Islet of Langerhans (tissue), 1 donor: ENCODE measurements at regions not wholly inside any gene's neighbourhood (a gene's known extent, or its start where the extent isn't known, plus 50 kb on each side); places are given as distances from the start of the nearest gene placed in this dataset.

Experiments
- FAIRE-seq: peaks from one replicate; lab custom pipeline; 2011; peaks lifted over from hg19 to GRCh38; lab: Jason Lieb, UNC

DNA sequence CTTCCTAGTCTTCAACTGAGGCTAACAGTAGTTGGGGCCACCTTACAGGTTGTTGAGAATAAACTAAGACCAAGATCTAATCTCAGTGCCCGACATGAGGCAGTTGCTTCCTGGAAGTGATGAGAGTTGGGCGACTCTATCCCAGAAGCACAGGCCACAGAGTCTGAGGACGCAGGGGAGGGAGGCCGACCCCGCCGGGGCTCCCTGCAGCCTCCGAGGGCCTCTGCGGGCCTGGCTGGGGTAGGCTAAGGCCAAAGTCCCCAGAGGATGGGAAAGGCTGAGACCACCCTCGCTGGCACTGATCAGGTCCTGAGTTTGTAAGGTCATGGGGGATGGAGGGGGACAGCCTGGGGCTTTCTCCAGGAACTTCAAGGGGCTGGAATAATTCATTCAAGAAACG lies 74.0 kb downstream of the ENGASE start:
- no peak for FAIRE-seq

DNA sequence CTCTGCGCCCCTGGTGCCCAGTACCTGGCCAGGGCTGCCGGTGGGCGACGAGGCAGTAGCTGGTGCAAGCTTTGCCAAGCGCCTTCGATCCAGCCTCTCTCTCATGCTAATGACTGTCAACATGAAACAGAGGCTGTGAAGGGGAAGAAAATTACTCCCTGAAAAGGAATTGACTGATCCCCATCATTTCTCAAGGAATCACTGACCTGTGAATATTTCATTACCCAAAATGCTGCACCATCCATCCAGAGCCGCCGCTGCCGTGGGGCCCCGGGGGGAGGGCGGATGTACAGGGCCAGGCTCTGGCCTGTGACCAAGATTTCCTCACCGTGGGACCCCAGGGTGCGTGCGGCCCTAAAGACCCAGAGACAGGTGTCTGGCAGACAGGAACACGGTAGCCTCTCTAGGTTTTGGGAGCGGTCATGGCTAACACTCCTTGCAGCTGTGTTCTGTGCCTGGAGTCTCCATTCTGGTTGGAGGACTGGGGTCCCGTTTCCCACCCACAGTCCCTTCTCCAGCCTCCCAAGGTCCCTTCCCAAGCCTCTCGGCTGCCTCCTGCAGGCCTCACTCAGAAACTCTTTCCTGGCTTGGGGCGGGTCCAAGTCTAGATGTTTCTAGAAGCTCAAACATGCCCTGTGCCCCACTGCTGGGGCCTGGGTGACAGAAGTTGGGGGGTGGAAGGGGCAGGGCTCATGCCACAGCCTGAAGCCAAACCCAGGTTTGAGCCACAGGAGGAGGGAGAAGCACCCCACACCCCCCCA lies 73.3 kb downstream of the ENGASE start:
- FAIRE-seq, result no peak

DNA sequence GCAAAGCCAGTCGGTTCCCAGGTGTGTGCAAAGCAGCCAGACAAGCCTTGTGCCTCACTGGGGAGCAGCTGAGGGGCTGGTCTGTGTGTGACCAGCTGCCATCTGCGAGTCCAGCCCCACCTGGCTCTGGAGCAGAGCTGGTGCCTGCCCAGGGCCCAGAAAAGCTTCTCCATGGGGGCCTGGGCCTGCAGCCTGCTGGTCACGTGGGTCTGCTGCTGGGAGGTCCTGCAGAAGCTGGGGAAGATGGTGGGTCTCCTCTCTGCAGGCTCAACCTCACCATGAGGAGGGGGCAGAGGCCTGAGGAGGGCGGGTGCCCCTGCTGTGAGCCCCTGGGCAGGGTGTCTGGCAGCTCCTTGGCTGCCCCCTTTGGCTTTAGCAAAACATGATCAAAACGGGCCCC lies 71.9 kb downstream of the ENGASE start:
- FAIRE-seq, result no peak

DNA sequence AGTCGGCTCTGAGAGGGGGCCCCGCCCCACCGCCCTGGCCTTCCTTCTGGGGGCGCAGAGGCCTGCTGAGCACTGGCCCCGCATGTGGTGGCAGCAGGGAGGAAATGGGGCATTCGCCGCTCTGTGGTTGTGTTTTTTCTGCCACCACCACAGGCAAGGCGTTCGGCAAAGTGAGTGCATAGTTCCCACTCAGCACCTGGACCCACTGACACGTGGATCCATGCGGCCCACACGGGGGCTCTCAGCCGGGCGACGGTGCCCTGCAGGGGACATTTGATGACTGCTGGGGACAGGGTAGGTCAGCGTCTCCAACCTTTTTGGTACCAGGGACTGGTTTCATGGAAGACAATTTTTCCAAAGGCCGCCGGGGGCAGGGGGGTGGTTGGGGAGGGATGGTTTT lies 70.9 kb downstream of the ENGASE start:
- FAIRE-seq, result no peak

DNA sequence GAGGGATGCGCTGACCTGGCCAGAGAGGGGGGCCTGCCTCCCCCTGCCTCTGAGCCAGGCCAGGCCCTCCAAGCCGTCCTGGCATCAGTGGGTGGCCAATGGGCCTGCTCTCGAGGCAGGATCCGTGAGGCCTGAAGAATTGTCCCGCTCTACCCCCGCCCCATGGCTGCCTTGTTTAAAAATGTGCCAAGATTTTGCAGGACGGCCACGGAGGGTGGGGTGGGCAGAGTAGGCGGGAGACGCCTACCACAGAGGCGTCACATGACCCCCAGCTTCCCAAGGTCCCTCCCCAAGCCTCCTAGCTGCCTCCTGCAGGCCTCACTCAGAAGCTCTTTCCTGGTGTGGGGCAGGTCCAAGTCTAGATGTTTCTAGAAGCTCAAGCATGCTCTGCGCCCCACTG lies 69.5 kb downstream of the ENGASE start:
- no peak for FAIRE-seq

DNA sequence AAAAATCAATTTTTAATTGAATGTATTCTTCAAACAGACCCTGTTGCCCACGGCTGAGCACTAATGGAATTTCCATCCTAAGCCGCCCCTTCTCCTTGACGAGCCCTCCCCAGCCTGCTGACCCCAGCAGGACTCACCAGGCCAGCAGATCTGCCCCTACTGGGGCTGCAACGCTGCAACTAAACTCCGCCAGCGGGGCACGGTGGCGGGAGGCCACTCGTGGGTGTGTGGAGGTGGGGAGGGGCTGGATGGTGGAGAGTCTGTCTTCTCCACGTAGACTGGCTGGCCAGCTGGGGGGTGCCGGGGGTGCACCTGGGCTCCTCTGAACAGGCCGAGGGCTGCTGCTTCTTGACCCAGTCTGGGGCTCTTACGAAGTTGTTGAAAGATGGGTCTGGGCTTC lies 67.8 kb downstream of the ENGASE start:
- no peak for FAIRE-seq

DNA sequence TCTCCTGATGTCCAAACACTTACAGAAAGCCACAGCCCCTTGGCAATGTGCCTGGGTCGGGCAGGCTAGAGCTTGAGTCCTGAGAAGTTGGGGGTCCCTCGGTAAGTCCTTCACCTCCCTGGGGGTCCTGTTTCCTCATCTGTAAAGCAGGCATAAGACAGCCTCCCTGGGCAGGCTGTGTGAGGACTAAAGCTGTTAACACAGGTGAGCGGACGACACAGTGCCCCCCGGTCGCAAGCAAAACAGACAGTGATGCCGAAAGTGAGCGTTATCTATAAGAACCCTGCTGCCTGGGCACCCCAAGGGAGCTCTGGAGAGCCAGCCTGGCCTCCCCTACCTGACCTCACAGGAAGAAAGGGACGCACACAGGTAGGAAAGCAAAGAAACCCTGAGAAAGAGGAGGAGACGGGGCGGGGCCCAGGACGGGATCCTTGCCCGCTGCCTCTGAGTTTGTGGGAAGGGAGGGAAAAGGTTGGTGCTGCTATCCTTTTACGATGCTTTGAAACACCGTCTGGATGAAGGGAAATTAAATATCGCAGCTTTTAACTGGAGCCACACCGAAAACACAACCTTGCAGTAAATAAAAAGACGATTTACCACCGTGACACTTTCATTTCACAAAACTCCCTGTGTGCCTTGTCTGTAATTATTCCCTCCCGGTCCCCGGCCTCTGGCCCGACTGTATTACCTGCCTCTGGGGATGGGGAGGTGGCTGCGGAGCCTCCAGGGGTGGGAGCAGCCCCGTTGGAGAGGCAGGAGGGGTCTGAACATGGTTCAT lies 67.1 kb downstream of the ENGASE start:
- FAIRE-seq, result no peak

DNA sequence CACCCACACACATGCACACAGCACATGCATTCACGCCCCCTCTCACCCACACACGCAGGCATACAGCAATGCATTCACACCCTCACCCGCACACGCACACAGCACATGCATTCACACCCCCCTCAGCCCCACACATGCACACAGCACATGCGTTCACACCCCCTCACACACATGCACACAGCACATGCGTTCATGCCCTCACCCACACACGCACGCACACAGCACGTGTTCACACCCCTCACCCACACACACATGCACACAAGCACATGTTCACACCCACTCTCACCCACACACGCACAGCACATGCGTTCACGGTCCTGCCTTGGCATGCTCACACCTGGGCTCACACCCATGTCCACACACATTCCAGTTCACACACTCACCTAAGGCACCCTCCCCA lies 64.2 kb downstream of the ENGASE start:
- FAIRE-seq, result no peak

DNA sequence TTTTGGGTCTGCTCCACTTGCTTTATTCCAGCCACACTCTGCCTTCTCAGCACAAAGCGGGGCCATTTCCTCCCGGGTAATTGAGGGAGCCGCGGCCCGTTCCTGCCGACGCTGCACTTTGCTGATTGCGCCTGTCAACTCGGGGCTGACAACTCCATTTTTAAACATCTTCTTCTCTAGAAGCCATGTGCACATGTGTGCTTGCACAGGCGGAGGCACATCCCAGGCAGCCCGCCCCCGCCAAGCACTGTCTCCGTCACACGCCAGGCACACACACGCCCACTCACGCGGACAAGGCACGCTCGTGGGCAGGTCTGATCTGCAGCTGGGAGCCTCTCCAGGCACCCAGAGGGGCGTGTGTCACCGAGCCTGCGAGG lies 63.2 kb downstream of the ENGASE start:
- FAIRE-seq, result peak; percentile 53

DNA sequence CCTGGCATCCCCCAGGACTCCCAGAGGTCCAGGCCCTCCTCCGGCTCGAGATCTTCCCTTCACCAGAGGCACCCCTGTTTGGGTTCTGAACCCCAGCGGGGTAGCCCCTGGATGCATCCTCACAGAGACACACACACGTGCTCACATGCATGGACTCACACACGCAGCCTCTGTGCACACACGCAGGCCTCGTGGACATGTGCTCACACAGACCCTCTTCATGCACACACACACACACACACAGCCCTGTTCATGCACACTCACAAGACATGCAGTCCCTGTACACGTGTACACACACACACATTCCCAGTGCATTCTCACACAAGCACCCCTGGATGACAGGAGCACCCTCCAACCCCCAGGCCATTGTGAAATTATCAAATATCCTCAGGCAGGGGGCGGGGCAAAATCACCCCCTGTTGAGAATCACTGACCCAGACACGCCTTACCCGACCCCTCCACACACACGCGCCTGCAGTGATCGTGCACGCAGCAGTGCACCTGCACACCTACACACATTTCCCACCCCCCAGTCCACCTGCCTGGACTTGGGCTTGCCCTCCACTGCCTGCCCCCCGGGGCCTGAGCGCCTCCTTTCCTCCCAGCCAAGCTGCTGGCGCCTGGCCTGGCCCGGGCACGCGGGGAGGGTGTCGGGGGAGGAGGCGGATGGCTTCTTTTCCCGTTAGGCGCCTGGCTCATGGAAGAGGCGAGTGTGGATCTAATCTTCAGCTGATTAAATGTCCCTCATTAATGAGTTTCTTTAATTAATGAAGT lies 62.6 kb downstream of the ENGASE start:
- FAIRE-seq, result no peak

DNA sequence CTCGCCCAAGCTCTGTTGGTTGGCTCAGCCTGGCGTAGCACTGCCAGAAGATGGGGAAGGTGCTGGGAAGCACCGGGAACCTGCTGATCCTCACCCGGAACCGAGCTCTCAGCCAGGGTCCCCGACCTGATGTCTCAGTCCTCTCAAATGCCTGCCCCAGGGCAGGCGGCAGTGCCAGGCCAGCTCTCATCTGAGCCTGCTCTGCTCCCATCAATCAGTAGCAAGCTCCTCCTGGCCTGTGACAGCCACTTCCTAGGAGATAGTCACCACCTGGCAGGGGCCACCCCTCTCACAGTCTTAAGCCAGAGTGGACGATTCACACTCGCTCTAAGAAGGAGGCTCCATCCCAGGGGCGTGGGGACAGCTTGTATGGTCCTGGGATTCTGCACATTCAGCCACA lies 62.0 kb downstream of the ENGASE start:
- no peak for FAIRE-seq
